HG02852 (cell line): ENCODE measurements at regions not wholly inside any gene's neighbourhood (a gene's known extent, or its start where the extent isn't known, plus 50 kb on each side); places are given as distances from the start of the nearest gene placed in this dataset.

Experiments
- ATAC-seq: cut with Tn5 transposase; IDR thresholded peaks from one replicate; pipeline ENCODE4 v1.9.1; 2021; ENCODE audit warnings: mild to moderate bottlenecking, moderate library complexity; ENCODE audit not compliant: unreplicated experiment

DNA sequence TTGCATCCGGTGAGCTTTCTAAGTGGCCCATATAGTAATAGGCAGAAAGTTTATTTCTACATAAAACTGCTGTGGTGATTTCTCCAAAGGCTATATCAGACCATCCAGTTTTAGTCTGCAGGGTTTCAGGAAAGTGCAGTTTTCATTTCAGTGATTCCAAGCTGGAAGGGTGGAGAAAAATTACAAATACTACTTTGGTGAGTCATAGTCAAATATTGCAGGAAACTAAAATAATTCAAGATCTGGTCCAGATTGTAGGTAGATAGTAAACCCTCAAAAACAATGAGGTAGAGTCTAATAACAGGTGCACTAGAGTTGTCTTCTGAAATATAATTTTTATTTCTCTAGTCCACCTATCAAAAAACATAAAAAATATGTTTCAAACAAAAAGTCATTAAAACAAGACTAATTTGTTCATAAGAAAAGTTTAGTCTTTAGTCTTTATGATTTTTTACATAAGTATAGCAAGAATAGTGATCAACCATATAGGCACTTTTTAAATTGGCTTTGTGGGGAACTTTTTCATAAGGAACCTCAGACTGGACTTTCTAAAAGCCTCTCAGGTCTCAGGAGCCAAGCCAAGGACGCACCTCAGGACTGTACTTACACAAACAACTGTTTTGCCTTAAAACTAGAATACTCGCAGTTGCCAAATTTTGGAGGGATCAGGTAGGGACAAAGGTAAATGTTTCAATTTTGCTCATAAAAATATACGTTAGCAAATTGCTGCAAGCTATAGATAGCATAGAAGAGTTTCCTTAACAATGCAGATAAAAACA, 101.8 kb upstream of the TLR3 start:
- no peak for ATAC-seq

GRCh38 chr4:185969657-185970056, 99.3 kb upstream of the TLR3 start:
- ATAC-seq, result no peak

DNA sequence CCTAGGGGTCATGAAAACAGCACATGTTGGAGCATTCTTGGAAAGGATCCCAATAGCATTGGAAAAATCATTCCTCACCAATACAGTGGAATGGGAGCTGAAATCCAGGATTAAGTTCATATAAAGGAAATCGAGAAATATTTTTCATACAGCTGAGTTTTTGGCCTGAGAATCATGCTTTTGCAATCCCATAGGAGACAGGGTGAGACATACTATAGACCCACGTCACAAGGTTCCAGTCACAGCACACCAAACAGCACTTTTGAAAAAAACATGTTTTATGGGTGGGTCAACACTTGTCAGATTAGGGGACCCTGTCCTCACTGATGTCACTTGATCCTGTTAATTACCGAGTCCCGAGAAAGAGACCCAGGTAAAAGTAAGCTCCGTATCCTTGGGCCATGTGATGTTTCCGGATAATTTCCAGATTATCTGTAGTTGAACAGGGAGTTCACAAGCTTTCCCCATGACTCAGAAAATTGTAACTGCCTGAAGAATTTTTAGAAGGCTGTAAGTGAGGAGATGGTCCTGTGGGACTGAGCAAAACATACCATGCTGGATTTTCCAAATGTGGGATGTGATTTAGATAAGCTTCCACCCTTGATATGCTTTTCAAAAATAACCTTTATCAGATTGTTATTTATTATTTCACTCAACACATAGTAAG, 80.9 kb upstream of the TLR3 start:
- ATAC-seq, result no peak

GRCh38 chr4:185991770-185992169, 77.2 kb upstream of the TLR3 start:
- no peak for ATAC-seq

DNA sequence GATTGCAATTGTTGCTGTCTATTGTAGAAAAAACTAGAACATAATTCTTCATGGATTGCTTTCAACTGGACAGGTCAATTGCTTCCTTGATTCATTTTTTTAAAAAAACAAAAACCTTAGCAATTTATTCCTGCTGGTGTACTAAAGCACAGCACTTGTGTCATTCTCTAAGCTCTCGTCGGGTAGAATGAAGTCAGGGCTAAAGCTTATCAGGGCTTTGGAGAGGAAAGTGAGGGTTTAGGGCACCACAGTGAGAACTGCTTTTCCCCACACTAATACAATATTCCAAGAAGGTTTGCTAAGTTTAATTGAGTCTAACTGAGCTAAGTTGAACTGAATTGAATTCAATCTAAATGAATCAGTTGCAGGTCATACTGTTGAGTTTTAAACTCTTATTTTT, 76.4 kb upstream of the TLR3 start:
- no peak for ATAC-seq

GRCh38 chr4:185993328-185993973, 75.5 kb upstream of the TLR3 start:
- no peak for ATAC-seq

GRCh38 chr4:185994750-185995149, 74.2 kb upstream of the TLR3 start:
- ATAC-seq, result no peak

DNA sequence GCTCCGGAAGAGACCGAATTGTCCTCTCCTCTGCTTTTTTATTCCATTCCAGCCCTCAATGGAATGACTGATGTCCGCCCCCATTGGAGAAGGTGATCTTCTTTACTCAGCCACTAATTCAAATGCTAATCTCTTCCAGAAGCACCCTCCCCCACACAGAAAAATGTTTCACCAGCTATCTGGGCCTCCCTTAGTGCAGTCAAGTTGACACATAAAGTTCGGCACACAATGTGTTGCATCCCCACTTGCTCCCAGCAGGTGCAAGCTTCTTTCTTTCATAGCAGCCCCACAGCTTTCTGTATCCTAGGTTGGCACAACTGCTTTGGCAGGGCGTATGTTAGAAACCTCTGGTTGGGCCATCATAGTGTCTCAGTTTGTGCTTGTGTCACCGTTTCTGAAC, 73.3 kb upstream of the TLR3 start:
- ATAC-seq, result no peak

- no peak for ATAC-seq
Measured at GRCh38 chr4:185997296-185997695, 71.7 kb upstream of the TLR3 start.

GRCh38 chr4:185998791-185999190, 70.2 kb upstream of the TLR3 start:
- ATAC-seq, result no peak

DNA sequence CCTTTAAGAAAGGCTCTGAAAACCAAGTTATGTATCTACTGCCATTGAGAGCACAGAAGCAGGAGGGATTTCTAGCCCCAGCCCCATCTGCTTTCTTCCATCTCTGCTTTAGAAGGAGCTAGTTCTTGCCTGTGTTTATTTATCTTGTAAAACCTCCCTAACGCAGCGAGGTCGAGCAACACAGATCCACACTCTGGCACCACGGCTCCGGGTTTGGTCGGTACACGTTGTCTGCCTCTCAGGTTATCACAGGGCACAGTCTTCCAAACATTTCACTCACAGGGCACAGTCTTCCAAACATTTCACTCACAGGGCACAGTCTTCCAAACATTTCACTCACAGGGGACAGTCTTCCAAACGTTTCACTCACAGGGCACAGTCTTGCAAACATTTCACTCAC, 69.7 kb upstream of the TLR3 start:
- ATAC-seq, result no peak

- ATAC-seq, result no peak
Measured at GRCh38 chr4:186002853-186003252, 66.1 kb upstream of the TLR3 start.

DNA sequence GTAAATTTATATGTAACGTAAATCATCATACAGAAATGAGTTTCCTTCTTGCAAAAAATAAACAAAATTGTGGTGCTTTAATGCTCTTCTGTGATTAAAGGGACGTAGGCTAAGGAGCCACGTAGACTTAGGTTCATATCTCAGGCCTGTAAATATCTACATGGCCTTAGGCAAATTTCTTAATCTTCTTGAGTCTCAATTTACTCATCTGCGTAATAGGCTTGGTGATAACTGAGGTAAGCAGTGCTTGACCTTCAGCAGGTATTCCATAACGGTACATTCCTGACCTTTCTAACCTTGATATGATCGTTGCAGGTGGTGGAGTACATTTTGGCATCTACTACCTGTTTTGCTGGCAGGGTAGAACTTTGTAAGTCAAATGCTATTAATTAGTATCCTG, 65.2 kb upstream of the TLR3 start:
- no peak for ATAC-seq

- no peak for ATAC-seq
Measured at GRCh38 chr4:186008057-186008456, 60.9 kb upstream of the TLR3 start.

GRCh38 chr4:186009976-186010375, 59.0 kb upstream of the TLR3 start:
- no peak for ATAC-seq

- ATAC-seq, result no peak
Measured at GRCh38 chr4:186010821-186011220, 58.1 kb upstream of the TLR3 start.

GRCh38 chr4:186012071-186012470, 56.9 kb upstream of the TLR3 start:
- no peak for ATAC-seq

DNA sequence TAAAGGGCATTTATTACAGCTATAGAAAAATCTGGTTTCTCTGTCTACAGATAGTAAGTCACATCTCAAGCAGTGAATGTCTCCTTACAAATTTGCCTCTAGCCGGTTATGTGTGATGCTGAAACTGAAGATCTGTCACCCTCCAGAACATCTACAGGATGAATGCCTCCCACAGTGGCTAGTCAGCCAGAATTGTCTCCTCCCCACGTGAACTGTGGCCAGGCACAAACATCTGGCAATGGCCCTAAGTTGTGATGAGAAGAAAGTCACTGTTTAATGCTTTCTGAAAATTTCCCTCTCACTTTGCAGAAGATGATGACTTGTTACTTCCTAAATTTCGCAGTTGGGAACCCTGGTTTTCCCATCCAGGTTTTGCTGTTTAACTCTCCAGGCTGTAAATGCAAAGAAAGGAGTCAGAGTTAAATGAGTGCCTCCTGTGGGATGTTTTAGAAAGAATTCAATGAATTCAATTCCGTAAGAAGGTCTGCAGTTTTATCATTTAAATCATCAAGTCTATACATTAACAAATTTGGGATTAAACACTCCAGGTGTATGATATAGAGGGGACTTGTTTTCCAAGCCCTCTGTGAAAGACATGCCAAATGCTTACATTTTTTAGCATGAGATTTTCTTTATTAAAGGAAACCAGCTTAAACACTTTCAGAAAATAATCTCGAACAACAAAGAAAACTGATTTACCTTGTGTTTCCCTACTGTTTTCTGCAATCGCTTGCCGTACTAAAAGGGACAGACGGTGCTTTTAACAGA, 55.4 kb upstream of the TLR3 start:
- ATAC-seq, result no peak

DNA sequence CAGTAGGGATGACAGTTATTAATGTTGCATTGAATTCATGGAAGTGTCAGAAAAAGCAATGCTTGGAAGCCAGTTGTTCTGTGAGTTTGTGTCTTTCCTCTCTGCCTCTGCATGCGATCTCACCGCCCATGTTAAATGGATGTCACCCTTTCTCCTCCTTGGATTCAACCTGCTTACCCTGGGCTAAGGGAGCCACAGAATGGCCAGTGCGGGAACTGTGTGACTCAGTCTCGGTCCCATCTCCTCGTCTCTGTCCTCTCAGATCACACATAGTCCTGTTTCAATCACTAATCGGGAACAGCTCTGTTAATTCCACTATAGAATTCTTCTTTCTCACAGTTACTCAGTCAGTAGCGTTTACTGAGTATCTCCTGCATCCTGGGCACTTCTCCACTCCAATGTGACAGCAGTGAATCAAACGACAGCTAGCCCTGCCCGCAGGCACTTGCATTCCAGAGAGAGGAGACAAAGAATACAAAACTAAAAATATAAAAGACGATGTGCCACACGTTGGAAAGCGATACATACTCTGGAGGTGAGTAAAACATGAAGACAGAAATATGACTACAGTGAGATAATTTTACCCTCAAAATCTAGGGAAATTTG, 53.6 kb upstream of the TLR3 start:
- ATAC-seq, result no peak

DNA sequence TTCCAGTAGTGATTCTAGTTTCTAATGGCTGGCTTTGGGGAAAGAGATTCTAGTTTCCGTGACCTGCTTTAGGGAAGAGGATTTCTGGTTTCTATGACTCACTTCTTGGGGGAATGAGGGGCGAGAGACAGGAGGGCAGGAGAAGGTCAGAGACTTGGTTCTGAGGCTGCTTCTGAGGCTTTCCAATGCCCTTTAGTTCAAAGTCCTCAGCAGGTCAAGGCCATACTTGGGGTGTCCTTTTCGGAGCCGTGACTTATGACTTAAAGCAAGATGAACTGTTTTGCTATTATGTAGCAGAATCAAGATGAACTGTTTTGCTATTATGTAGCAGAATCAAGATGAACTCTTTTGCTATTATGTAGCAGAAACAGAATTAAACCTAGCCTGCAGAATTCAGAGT, 52.2 kb upstream of the TLR3 start:
- no peak for ATAC-seq

DNA sequence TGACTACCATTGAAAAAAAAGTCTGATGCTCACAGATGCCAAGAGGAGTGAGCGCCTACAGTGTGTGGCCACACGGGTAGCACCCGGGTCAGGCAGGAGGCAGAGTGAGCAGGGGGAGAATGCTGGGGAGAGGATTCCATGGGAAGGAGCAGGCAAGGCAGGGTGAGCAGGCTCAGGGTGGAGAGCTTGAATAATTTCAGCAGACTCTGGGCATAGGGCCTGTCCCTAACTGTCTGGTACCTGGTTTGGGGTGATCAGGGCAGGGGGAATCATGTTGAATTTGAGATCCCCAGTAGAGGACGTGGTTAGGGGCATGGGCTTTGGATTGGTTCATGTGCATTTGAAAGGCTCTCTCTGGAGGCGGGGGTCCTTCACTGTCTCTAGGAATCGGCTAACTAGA, 51.2 kb upstream of the TLR3 start:
- no peak for ATAC-seq
